Hippocampal formation (tissue), 2 donors: ENCODE measurements at regions not wholly inside any gene's neighbourhood (a gene's known extent, or its start where the extent isn't known, plus 50 kb on each side); places are given as distances from the start of the nearest gene placed in this dataset.
"Not testable (repeated sequence)": the region's sequence is repeated elsewhere in the genome, so short reads cannot be mapped to it uniquely, and the experiment has no call there.

ENCODE experiments used
- DNase-seq, 2 donors: peaks; one replicate each; lab custom pipeline; 2025; lab: John Stamatoyannopoulos, UW

- DNase-seq = not testable (repeated sequence)
Observed at GRCh38 chr5:115691814-115692213, 66.0 kb upstream of the TMED7 start.

- no peak for DNase-seq
Observed at GRCh38 chr5:115686738-115687074, 60.9 kb upstream of the TMED7 start.

GRCh38 chr5:115686051-115686737 lies 60.4 kb upstream of the TMED7 start:
- DNase-seq = no peak

GRCh38 chr5:115685490-115685889 lies 59.7 kb upstream of the TMED7 start:
- no peak for DNase-seq

- DNase-seq = no peak
Observed at GRCh38 chr5:115684513-115685037, 58.7 kb upstream of the TMED7 start.

GRCh38 chr5:115683081-115683480 lies 57.2 kb upstream of the TMED7 start:
- DNase-seq = no peak
